ENCODE measurements at regions not wholly inside any gene's neighbourhood (a gene's known extent, or its start where the extent isn't known, plus 50 kb on each side); places are given as distances from the start of the nearest gene placed in this dataset.
"Not testable (repeated sequence)": the region's sequence is repeated elsewhere in the genome, so short reads cannot be mapped to it uniquely, and the experiment has no call there.

GRCh38 chr6:66494643-66495042, 787.6 kb upstream of the EYS start:
- DNase-seq; in situ Hi-C loops (cut with MboI; ENCODE audit: low pct_unique_long_range_greater_than_20kb, low sequenced_read_pairs): not testable (repeated sequence)

GRCh38 chr6:66489269-66489987, 782.4 kb upstream of the EYS start:
- DNase-seq, result no peak
- in situ Hi-C loops (cut with MboI; ENCODE audit: low pct_unique_long_range_greater_than_20kb, low sequenced_read_pairs), result no loop called here

GRCh38 chr6:66481216-66481615, 774.2 kb upstream of the EYS start:
- DNase-seq, result no peak
- in situ Hi-C loops (cut with MboI; ENCODE audit: low pct_unique_long_range_greater_than_20kb, low sequenced_read_pairs), result no loop called here

GRCh38 chr6:66478705-66479104, 771.7 kb upstream of the EYS start:
- no peak for DNase-seq
- in situ Hi-C loops (cut with MboI; ENCODE audit: low pct_unique_long_range_greater_than_20kb, low sequenced_read_pairs), result no loop called here

- DNase-seq, result no peak
- in situ Hi-C loops (cut with MboI; ENCODE audit: low pct_unique_long_range_greater_than_20kb, low sequenced_read_pairs), result no loop called here
These were observed 728.3 kb upstream of the EYS start for GRCh38 chr6:66435321-66435720.

- in situ Hi-C loops (cut with MboI; ENCODE audit: low pct_unique_long_range_greater_than_20kb, low sequenced_read_pairs), result no loop called here
- no peak for DNase-seq
These were observed 722.2 kb upstream of the EYS start for GRCh38 chr6:66429210-66429609.

GRCh38 chr6:66423047-66423446, 716.0 kb upstream of the EYS start:
- in situ Hi-C loops (cut with MboI; ENCODE audit: low pct_unique_long_range_greater_than_20kb, low sequenced_read_pairs), result no loop called here

GRCh38 chr6:66421570-66421969, 714.5 kb upstream of the EYS start:
- in situ Hi-C loops (cut with MboI; ENCODE audit: low pct_unique_long_range_greater_than_20kb, low sequenced_read_pairs), result no loop called here
- peak; percentile 23 for DNase-seq

More at GRCh38 chr6:66423047-66423446, 716.0 kb upstream of the EYS start:
- DNase-seq, result no peak

- in situ Hi-C loops (cut with MboI; ENCODE audit: low pct_unique_long_range_greater_than_20kb, low sequenced_read_pairs), result no loop called here
- no peak for DNase-seq
These were observed 711.9 kb upstream of the EYS start for GRCh38 chr6:66418906-66419305.

GRCh38 chr6:66403966-66404365, 696.9 kb upstream of the EYS start:
- in situ Hi-C loops (cut with MboI; ENCODE audit: low pct_unique_long_range_greater_than_20kb, low sequenced_read_pairs), result no loop called here
- DNase-seq, result no peak

GRCh38 chr6:66402873-66403272, 695.8 kb upstream of the EYS start:
- in situ Hi-C loops (cut with MboI; ENCODE audit: low pct_unique_long_range_greater_than_20kb, low sequenced_read_pairs), result no loop called here
- DNase-seq, result no peak

GRCh38 chr6:66396549-66396948, 689.5 kb upstream of the EYS start:
- DNase-seq, result no peak
- in situ Hi-C loops (cut with MboI; ENCODE audit: low pct_unique_long_range_greater_than_20kb, low sequenced_read_pairs), result no loop called here

- in situ Hi-C loops (cut with MboI; ENCODE audit: low pct_unique_long_range_greater_than_20kb, low sequenced_read_pairs), result no loop called here
- no peak for DNase-seq
These were observed 689.1 kb upstream of the EYS start for GRCh38 chr6:66396145-66396544.

- in situ Hi-C loops (cut with MboI; ENCODE audit: low pct_unique_long_range_greater_than_20kb, low sequenced_read_pairs), result no loop called here
- no peak for DNase-seq
These were observed 683.4 kb upstream of the EYS start for GRCh38 chr6:66390393-66390792.

- in situ Hi-C loops (cut with MboI; ENCODE audit: low pct_unique_long_range_greater_than_20kb, low sequenced_read_pairs), result no loop called here
These were observed 669.0 kb upstream of the EYS start for GRCh38 chr6:66376001-66376400.

GRCh38 chr6:66369407-66369806, 662.4 kb upstream of the EYS start:
- in situ Hi-C loops (cut with MboI; ENCODE audit: low pct_unique_long_range_greater_than_20kb, low sequenced_read_pairs), result no loop called here
- DNase-seq, result no peak

More at GRCh38 chr6:66376001-66376400, 669.0 kb upstream of the EYS start:
- no peak for DNase-seq

- in situ Hi-C loops (cut with MboI; ENCODE audit: low pct_unique_long_range_greater_than_20kb, low sequenced_read_pairs), result no loop called here
- no peak for DNase-seq
These were observed 655.9 kb upstream of the EYS start for GRCh38 chr6:66362888-66363287.

- no peak for DNase-seq
- in situ Hi-C loops (cut with MboI; ENCODE audit: low pct_unique_long_range_greater_than_20kb, low sequenced_read_pairs), result no loop called here
These were observed 654.9 kb upstream of the EYS start for GRCh38 chr6:66361886-66362285.

GRCh38 chr6:66357781-66358180, 650.8 kb upstream of the EYS start:
- in situ Hi-C loops (cut with MboI; ENCODE audit: low pct_unique_long_range_greater_than_20kb, low sequenced_read_pairs), result no loop called here
- DNase-seq, result no peak

- in situ Hi-C loops (cut with MboI; ENCODE audit: low pct_unique_long_range_greater_than_20kb, low sequenced_read_pairs), result no loop called here
- DNase-seq, result no peak
These were observed 648.4 kb upstream of the EYS start for GRCh38 chr6:66355471-66355870.

- DNase-seq, result no peak
- in situ Hi-C loops (cut with MboI; ENCODE audit: low pct_unique_long_range_greater_than_20kb, low sequenced_read_pairs), result no loop called here
These were observed 637.8 kb upstream of the EYS start for GRCh38 chr6:66344796-66345195.
